HG02870 (cell line): ENCODE measurements at regions not wholly inside any gene's neighbourhood (a gene's known extent, or its start where the extent isn't known, plus 50 kb on each side); places are given as distances from the start of the nearest gene placed in this dataset.

Experiments used
- ATAC-seq: cut with Tn5 transposase; IDR thresholded peaks from one replicate; pipeline ENCODE4 v1.9.1; 2021; ENCODE audit warnings: mild to moderate bottlenecking, moderate library complexity; ENCODE audit not compliant: unreplicated experiment

GRCh38 chr3:18740631-18741583 lies 315.8 kb upstream of the SATB1 start:
- peak; percentile 79 for ATAC-seq

GRCh38 chr3:18739099-18739433 lies 313.9 kb upstream of the SATB1 start:
- no peak for ATAC-seq

GRCh38 chr3:18738393-18739098 lies 313.4 kb upstream of the SATB1 start:
- no peak for ATAC-seq

- no peak for ATAC-seq
Measured at GRCh38 chr3:18735005-18735404, 309.9 kb upstream of the SATB1 start.

- no peak for ATAC-seq
Measured at GRCh38 chr3:18734309-18734708, 309.2 kb upstream of the SATB1 start.

GRCh38 chr3:18732474-18732873 lies 307.3 kb upstream of the SATB1 start:
- ATAC-seq, result no peak

- no peak for ATAC-seq
Measured at GRCh38 chr3:18730491-18730890, 305.4 kb upstream of the SATB1 start.

- no peak for ATAC-seq
Measured at GRCh38 chr3:18729671-18730070, 304.5 kb upstream of the SATB1 start.

GRCh38 chr3:18725668-18726407 lies 300.7 kb upstream of the SATB1 start:
- ATAC-seq, result no peak

- ATAC-seq, result no peak
Measured at GRCh38 chr3:18724456-18724855, 299.3 kb upstream of the SATB1 start.

GRCh38 chr3:18723206-18723810 lies 298.2 kb upstream of the SATB1 start:
- no peak for ATAC-seq

- no peak for ATAC-seq
Measured at GRCh38 chr3:18720543-18720942, 295.4 kb upstream of the SATB1 start.

- ATAC-seq, result no peak
Measured at GRCh38 chr3:18717598-18717997, 292.5 kb upstream of the SATB1 start.

GRCh38 chr3:18716821-18717220 lies 291.7 kb upstream of the SATB1 start:
- ATAC-seq, result no peak

GRCh38 chr3:18716101-18716500 lies 291.0 kb upstream of the SATB1 start:
- no peak for ATAC-seq

- ATAC-seq, result no peak
Measured at GRCh38 chr3:18715208-18715607, 290.1 kb upstream of the SATB1 start.

GRCh38 chr3:18713577-18713951 lies 288.4 kb upstream of the SATB1 start:
- no peak for ATAC-seq

GRCh38 chr3:18712713-18713576 lies 287.8 kb upstream of the SATB1 start:
- no peak for ATAC-seq

- ATAC-seq, result no peak
Measured at GRCh38 chr3:18704326-18704725, 279.2 kb upstream of the SATB1 start.

- ATAC-seq, result no peak
Measured at GRCh38 chr3:18703798-18704197, 278.7 kb upstream of the SATB1 start.
